Small intestine (tissue), 7 donors: ENCODE measurements at regions not wholly inside any gene's neighbourhood (a gene's known extent, or its start where the extent isn't known, plus 50 kb on each side); places are given as distances from the start of the nearest gene placed in this dataset.
"Not testable (repeated sequence)": the region's sequence is repeated elsewhere in the genome, so short reads cannot be mapped to it uniquely, and the experiment has no call there.

Experiments used
- DNase-seq, 2 donors: peaks; one replicate each; pipeline versions ENCODE4 v3.0.0 to v3.0.0-alpha.2; 2013
- FAIRE-seq: peaks from 2 replicates; lab custom pipeline; 2012; peaks lifted over from hg19 to GRCh38; lab: Jason Lieb, UNC
- H3K27ac ChIP-seq, 3 donors: one replicate each; pipeline ENCODE4 v1.5.1; 2013; ENCODE audit warnings: low read length in 2 of 3, mild to moderate bottlenecking in 2 of 3, control low read depth in 1 of 3, inconsistent platforms in 1 of 3, low read depth in 1 of 3, moderate library complexity in 1 of 3
- H3K27me3 ChIP-seq, 3 donors: one replicate each; pipeline ENCODE4 v1.6.1; 2013; ENCODE audit warnings: low read length in 3 of 3, inconsistent platforms in 1 of 3; ENCODE audit not compliant: control insufficient read depth in 3 of 3, insufficient read depth in 3 of 3
- H3K36me3 ChIP-seq, 3 donors: one replicate each; pipeline ENCODE4 v1.6.1; 2013; ENCODE audit warnings: low read length in 3 of 3, inconsistent platforms in 1 of 3, low read depth in 1 of 3, mild to moderate bottlenecking in 1 of 3, moderate library complexity in 1 of 3; ENCODE audit not compliant: control insufficient read depth in 3 of 3, insufficient read depth in 2 of 3
- H3K4me1 ChIP-seq, 3 donors: one replicate each; pipeline ENCODE4 v1.6.1; 2013; ENCODE audit warnings: low read length in 2 of 3, inconsistent platforms in 1 of 3, low read depth in 1 of 3, mild to moderate bottlenecking in 1 of 3, moderate library complexity in 1 of 3; ENCODE audit not compliant: control insufficient read depth in 3 of 3, insufficient read depth in 2 of 3
- H3K4me3 ChIP-seq, 3 donors: one replicate each; pipeline ENCODE4 v1.5.1; 2013; ENCODE audit warnings: low read length in 3 of 3, control low read depth in 1 of 3, inconsistent platforms in 1 of 3, low read depth in 1 of 3, mild to moderate bottlenecking in 1 of 3, moderate library complexity in 1 of 3
- H3K9me3 ChIP-seq, 2 donors: one replicate each; pipeline ENCODE4 v1.6.1; 2013; ENCODE audit warnings: low read depth in 1 of 2, low read length in 1 of 2; ENCODE audit not compliant: control insufficient read depth in 2 of 2, insufficient read depth in 1 of 2
- whole genome bisulfite sequencing, 3 donors: extraction: QIAGEN DNeasy Blood & Tissue Kit; methylation state at CpG; one replicate each; pipeline ENCODE4 v1.1.7; 2013; 5-methylcytosine and 5-hydroxymethylcytosine counted together
- donor health status: healthy with polysubstance abuse.
- donor health status: control.
- donor health status: control.
- donor health status: Bipolar disorder and iron deficiency.
- donor health status: healthy.

DNA sequence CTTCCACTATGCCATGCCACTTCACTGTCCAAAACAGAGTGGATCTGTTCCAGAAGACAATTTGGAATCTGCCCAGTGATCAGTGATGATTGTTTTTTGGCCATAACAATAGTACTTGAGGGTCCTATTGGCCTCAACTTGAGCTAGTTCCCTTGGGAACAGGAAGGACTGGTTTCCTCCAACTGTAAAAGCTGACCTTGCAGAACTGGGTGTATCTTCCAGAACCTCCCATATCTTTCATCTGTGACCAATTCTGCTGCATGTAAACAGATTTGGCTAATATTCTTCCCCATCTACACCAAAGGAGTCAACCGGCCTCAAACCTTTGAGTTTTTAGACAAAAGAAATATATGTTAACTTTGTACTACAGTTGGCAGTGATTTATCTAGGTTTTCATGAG lies 165.1 kb upstream of the TRPC5 start:
- no peak for DNase-seq
- Histone ChIP-seq H3K27ac (no peak overlapping the region), H3K36me3 (no peaks in the 10 kb centered on the region), H3K27me3 (no peaks in the 10 kb centered on the region), H3K4me3 (no peak overlapping the region), H3K9me3 (no peaks in the 10 kb centered on the region), H3K4me1 (no peaks in the 10 kb centered on the region)
- WGBS, 3 donors = 82 to 89% (median 86%) methylated on average over 1 of the region's 1 CpG
- no peak for FAIRE-seq

DNA sequence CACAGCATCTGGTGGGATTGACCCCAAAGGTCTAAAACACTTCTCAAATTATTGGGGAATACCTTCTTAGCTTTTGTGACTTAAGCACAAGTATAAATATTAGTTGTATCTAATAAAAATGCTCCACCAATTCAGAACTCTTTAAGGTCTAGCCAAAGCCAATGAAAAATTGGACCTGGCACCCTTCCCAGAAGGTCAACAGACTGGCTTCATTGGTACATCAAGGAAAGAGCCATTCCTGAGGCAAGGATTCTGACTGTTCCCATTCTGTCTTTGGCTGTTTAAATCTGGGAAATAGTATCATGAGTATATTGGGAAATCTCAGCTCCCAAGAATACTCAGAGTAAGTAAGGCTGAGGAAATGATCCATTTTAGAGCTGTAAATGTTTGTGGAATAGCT lies 153.0 kb upstream of the TRPC5 start:
- no peaks in the 10 kb centered on the region for H3K36me3 ChIP-seq
- no peaks in the 10 kb centered on the region for H3K27me3 ChIP-seq
- H3K9me3 ChIP-seq = no peaks in the 10 kb centered on the region
- DNase-seq (no peak), FAIRE-seq (no peak)
- H3K4me3 ChIP-seq = no peak overlapping the region
- H3K4me1 ChIP-seq = no peaks in the 10 kb centered on the region
- H3K27ac ChIP-seq = no peak overlapping the region

DNA sequence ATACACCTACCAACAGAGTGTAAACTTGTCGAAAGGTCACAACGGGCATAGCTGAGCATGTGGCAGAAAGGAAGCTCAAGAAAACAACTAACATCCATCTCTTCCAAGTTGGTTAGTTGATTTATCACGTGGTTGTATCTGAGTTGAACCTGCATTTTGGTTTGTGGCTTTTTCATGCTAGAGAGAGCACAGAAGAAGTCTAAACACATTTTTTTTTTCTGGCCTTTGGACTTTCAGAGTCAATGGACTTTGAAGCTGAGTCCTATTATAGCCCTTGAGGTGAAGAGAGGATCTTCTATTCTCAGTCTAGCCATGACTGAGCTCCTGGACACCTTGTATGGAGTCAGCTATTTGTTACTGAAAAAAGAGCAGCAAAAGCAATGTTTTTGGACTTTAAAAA lies 150.6 kb upstream of the TRPC5 start:
- DNase-seq (no peak), FAIRE-seq (no peak)
- no peaks in the 10 kb centered on the region for H3K4me1 ChIP-seq
- WGBS, 3 donors = 52 to 71% (median 60%) methylated on average over 3 of the region's 3 CpGs
- no peaks in the 10 kb centered on the region for H3K27me3 ChIP-seq
- no peaks in the 10 kb centered on the region for H3K9me3 ChIP-seq
- H3K27ac ChIP-seq = no peak overlapping the region
- no peaks in the 10 kb centered on the region for H3K36me3 ChIP-seq
- H3K4me3 ChIP-seq = no peak overlapping the region

DNA sequence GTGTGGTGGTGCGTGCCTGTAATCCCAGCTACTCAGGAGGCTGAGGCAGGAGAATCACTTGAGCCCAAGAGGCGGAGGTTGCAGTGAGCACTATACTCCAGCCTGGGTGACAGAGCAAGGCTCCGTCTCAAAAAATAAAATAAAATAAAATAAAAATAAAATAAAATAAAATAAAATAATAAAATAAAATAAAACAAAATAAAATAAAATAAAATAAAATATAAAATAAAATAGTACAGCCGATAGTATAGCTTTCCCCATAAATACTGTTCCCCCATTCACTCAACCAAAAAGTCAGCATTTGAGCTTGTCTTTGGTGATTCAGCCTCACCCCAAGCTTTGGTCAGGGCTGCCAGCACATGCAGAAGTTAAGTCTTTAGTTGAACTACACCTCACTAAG lies 144.2 kb upstream of the TRPC5 start:
- not testable (repeated sequence) for H3K36me3 ChIP-seq, H3K9me3 ChIP-seq, H3K4me3 ChIP-seq, H3K4me1 ChIP-seq, H3K27me3 ChIP-seq, FAIRE-seq, DNase-seq, H3K27ac ChIP-seq
- 85 to 88% (median 86%) methylated on average over 4 of the region's 4 CpGs for WGBS, 3 donors

DNA sequence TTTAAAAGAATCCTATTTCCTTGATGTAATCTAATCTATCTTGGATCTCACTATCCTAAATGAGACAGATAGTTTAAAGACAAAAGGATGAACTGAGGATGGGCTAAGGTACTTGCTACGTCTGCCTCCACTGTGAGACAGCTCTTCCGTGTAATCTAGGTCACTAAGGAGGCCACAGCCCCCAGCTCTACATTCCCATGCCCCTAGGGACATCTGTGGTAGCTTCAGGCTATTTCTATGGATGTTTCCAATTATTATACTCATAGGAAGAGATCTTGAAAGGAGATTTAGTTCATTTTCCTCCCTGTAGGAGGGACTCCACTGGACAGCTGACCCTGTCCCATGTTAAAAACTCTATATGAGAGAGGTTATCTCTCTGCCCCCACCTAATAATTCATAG lies 140.8 kb upstream of the TRPC5 start:
- Histone ChIP-seq H3K36me3 (no peaks in the 10 kb centered on the region), H3K27me3 (no peaks in the 10 kb centered on the region), H3K9me3 (no peaks in the 10 kb centered on the region), H3K27ac (no peak overlapping the region), H3K4me3 (no peak overlapping the region), H3K4me1 (no peaks in the 10 kb centered on the region)
- FAIRE-seq (no peak), DNase-seq (no peak)
- 44 to 73% (median 48%) methylated on average over 2 of the region's 2 CpGs for WGBS, 3 donors

DNA sequence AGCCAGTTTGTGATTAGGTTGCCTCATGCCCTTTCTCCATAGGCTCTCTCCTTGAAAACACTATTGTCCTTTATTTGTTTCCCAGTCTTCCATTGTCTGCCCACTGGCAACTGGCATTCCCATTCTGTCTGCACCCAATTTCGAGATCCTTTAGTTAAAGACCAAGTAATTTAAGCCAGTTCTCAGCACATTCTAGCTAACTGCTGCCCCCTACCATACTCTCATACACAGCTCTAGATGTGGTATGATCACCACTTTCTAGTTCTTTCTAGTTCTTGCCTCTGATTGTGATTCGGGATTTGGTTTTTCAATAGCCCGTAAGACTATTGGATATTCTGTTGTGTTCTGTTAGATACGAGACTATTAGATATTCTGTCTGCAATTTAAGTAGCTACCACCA lies 135.8 kb upstream of the TRPC5 start:
- no peaks in the 10 kb centered on the region for H3K36me3 ChIP-seq
- H3K9me3 ChIP-seq = no peaks in the 10 kb centered on the region
- WGBS, 3 donors = 72 to 84% (median 72%) methylated on average over 4 of the region's 4 CpGs
- H3K4me3 ChIP-seq = no peak overlapping the region
- no peaks in the 10 kb centered on the region for H3K4me1 ChIP-seq
- no peaks in the 10 kb centered on the region for H3K27me3 ChIP-seq
- FAIRE-seq = no peak
- no peak overlapping the region for H3K27ac ChIP-seq
- no peak for DNase-seq

DNA sequence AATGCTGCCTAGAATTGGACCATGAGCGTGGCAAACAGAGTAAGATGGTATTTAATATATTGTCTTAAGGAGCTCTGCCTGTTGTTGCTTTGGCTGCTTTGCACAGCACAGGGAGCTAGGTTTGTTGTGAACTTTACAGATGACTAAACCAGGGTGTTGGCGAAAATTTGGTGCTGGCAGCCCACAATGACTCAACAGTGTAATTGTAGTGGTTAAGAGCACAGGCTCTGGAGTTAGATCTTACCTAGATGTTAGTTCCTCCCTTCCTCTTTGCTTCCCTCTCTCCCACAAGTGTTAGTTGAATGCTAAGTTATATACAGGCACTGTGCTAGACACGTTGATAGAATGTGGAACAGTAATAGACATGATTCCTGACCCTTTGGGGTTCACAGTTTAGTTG lies 128.9 kb upstream of the TRPC5 start:
- Histone ChIP-seq H3K36me3 (no peaks in the 10 kb centered on the region), H3K27ac (no peak overlapping the region), H3K9me3 (no peaks in the 10 kb centered on the region), H3K4me3 (no peak overlapping the region), H3K27me3 (no peaks in the 10 kb centered on the region), H3K4me1 (no peaks in the 10 kb centered on the region)
- FAIRE-seq (no peak), DNase-seq (no peak)
- 56 to 73% (median 58%) methylated on average over 3 of the region's 3 CpGs for WGBS, 3 donors

DNA sequence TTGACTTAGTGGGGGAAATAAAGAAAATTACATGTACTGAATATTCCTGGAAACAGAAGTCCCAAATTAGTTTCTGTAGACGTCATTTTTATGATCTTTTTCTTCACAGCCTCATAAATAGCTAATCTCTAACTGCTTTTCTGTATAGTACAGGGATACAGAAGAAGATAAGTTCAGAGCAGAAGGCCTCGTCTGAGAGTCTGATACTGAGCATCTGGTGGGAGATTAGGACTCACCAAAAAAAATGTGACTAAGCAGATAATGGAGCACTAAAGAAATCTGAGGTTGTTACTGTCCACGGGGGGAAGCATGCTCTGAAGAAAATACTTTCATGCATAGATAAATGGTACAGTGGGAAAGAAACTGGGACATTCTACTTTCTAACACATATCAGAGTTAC lies 115.3 kb upstream of the TRPC5 start:
- no peaks in the 10 kb centered on the region for H3K36me3 ChIP-seq
- FAIRE-seq = no peak
- no peaks in the 10 kb centered on the region for H3K9me3 ChIP-seq
- no peaks in the 10 kb centered on the region for H3K27me3 ChIP-seq
- H3K4me3 ChIP-seq = no peak overlapping the region
- 17 to 45% (median 23%) methylated on average over 3 of the region's 3 CpGs for WGBS, 3 donors
- H3K4me1 ChIP-seq = no peaks in the 10 kb centered on the region
- H3K27ac ChIP-seq = no peak overlapping the region
- no peak for DNase-seq

DNA sequence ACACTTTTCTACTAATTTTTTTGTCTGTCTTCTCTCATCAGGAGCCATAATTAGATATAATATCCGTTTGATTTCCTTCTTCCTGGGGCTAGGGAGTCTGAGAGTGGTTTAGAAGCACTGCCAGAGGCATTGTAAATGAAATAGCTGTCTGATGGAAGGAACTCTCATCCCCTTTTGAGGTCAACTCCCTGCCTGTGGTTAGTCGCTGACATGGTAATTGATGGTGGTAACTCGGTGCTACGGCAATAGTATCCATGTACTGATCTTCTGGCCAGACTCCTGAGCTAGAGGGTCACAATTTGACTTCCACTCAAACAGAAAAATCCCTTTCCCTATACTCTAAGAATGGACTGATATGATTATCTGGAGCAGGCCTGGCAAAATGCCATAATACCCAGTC lies 108.1 kb upstream of the TRPC5 start:
- DNase-seq (no peak), FAIRE-seq (no peak)
- no peaks in the 10 kb centered on the region for H3K36me3 ChIP-seq
- no peaks in the 10 kb centered on the region for H3K27me3 ChIP-seq
- no peak overlapping the region for H3K27ac ChIP-seq
- 47 to 65% (median 52%) methylated on average over 4 of the region's 4 CpGs for WGBS, 3 donors
- no peaks in the 10 kb centered on the region for H3K9me3 ChIP-seq
- no peaks in the 10 kb centered on the region for H3K4me1 ChIP-seq
- H3K4me3 ChIP-seq = no peak overlapping the region
